Keratinocyte (primary cell): ENCODE measurements at regions not wholly inside any gene's neighbourhood (a gene's known extent, or its start where the extent isn't known, plus 50 kb on each side); places are given as distances from the start of the nearest gene placed in this dataset.

Experiments used
- CTCF ChIP-seq, 3 experiments: IDR thresholded peaks in 1 of 3; conservative IDR thresholded peaks in 1 of 3; optimal IDR thresholded peaks in 1 of 3; 2 replicates in 2 of 3; 3 replicates in 1 of 3; pipeline versions ENCODE3 to v1.5.1; 2011; ENCODE audit warnings: low read length in 3 of 3, mild to moderate bottlenecking in 3 of 3, moderate library complexity in 2 of 3, control low read depth in 1 of 3, inconsistent platforms in 1 of 3; ENCODE audit not compliant: insufficient read depth in 2 of 3; ENCODE audit errors: extremely low read depth in 1 of 3
- EZH2 ChIP-seq: IDR thresholded peaks from one replicate; pipeline ENCODE4 v1.6.1; 2012; ENCODE audit warnings: inconsistent platforms, mild to moderate bottlenecking, low read length, moderate library complexity

GRCh38 chr3:110349295-110349694, 722.3 kb upstream of the NECTIN3 start:
- TF ChIP-seq EZH2 (no peak), CTCF (optimal IDR thresholded peaks at IDR 0.05 in 1 of 3, IDR thresholded peaks at IDR 0.05 in 1 of 3, conservative IDR thresholded peaks at IDR 0.05 in 1 of 3; ENCODE audit: extremely low read depth in 1 of 3, insufficient read depth in 2 of 3, low read length in 3 of 3) (no peak)
